ENCODE measurements at regions not wholly inside any gene's neighbourhood (a gene's known extent, or its start where the extent isn't known, plus 50 kb on each side); places are given as distances from the start of the nearest gene placed in this dataset.

GRCh38 chr4:27846951-27847350 is 986.3 kb downstream of the STIM2 start:
- TF ChIP-seq TAF1 (IDR thresholded peaks at IDR 0.05; ENCODE audit: borderline replicate concordance, low read depth, low read length): no peak
- TF ChIP-seq MYC (IDR thresholded peaks at IDR 0.05; ENCODE audit: insufficient read depth, insufficient read length, insufficient replicate concordance, low read length, severe bottlenecking): no peak
- TF ChIP-seq CTCF (IDR thresholded peaks at IDR 0.05 in 2 of 3, conservative IDR thresholded peaks at IDR 0.05 in 1 of 3; ENCODE audit: control insufficient read depth in 2 of 3, extremely low read depth in 1 of 3, insufficient read depth in 1 of 3, low read depth in 3 of 3, low read length in 3 of 3): no peak
- TF ChIP-seq POLR2AphosphoS5 (IDR thresholded peaks at IDR 0.05; ENCODE audit: low read length): no peak
- TF ChIP-seq ESRRA (IDR thresholded peaks at IDR 0.05; ENCODE audit: low read length): no peak
- TF ChIP-seq REST (IDR thresholded peaks at IDR 0.05; ENCODE audit: low read depth, low read length): no peak
- TF ChIP-seq TCF12 (IDR thresholded peaks at IDR 0.05; ENCODE audit: low read depth, low read length): no peak
- TF ChIP-seq MAX (IDR thresholded peaks at IDR 0.05; ENCODE audit: low read depth, low read length): no peak
- no peak for TF ChIP-seq SIN3A (IDR thresholded peaks at IDR 0.05; ENCODE audit: low read depth, low read length)

Measured in GM12878 (cell line).